ENCODE measurements at regions not wholly inside any gene's neighbourhood (a gene's known extent, or its start where the extent isn't known, plus 50 kb on each side); places are given as distances from the start of the nearest gene placed in this dataset.

- Histone ChIP-seq H3K4me3 (replicated peaks; ENCODE audit: insufficient read depth, low read length) (no peak overlapping the region), H3K27me3 (ENCODE audit: insufficient read depth, poor library complexity, severe bottlenecking) (no peaks in the 10 kb centered on the region), H3K27ac (replicated peaks) (no peak overlapping the region)
- TF ChIP-seq GABPA (IDR thresholded peaks at IDR 0.05; ENCODE audit: low read depth) = no peak
- TF ChIP-seq CTCF (IDR thresholded peaks at IDR 0.05; ENCODE audit: insufficient read depth, low read length) = no peak
- TF ChIP-seq REST (IDR thresholded peaks at IDR 0.05; ENCODE audit: insufficient replicate concordance, low read depth) = no peak
- no peak for TF ChIP-seq SPI1 (IDR thresholded peaks at IDR 0.05; ENCODE audit: borderline replicate concordance, low read depth)
- TF ChIP-seq POLR2AphosphoS5 (IDR thresholded peaks at IDR 0.05; ENCODE audit: low read depth) = no peak
- no peak for DNase-seq (ENCODE audit: low read depth in 1 of 2, low spot score in 1 of 2)
Observed at GRCh38 chr4:128462103-128462783, 174.6 kb upstream of the PGRMC2 start.

GRCh38 chr4:128461291-128462102 lies 173.9 kb upstream of the PGRMC2 start:
- DNase-seq (ENCODE audit: low read depth in 1 of 2, low spot score in 1 of 2) = no peak
- no peaks in the 10 kb centered on the region for H3K27me3 ChIP-seq (ENCODE audit: insufficient read depth, poor library complexity, severe bottlenecking)
- H3K27ac ChIP-seq (replicated peaks) = no peak overlapping the region
- TF ChIP-seq SPI1 (IDR thresholded peaks at IDR 0.05; ENCODE audit: borderline replicate concordance, low read depth) = no peak
- TF ChIP-seq POLR2AphosphoS5 (IDR thresholded peaks at IDR 0.05; ENCODE audit: low read depth) = no peak
- no peak for TF ChIP-seq GABPA (IDR thresholded peaks at IDR 0.05; ENCODE audit: low read depth)
- TF ChIP-seq REST (IDR thresholded peaks at IDR 0.05; ENCODE audit: insufficient replicate concordance, low read depth) = no peak
- TF ChIP-seq CTCF (IDR thresholded peaks at IDR 0.05; ENCODE audit: insufficient read depth, low read length) = no peak
- no peak overlapping the region for H3K4me3 ChIP-seq (replicated peaks; ENCODE audit: insufficient read depth, low read length)

GRCh38 chr4:128459547-128459946 lies 171.9 kb upstream of the PGRMC2 start:
- Histone ChIP-seq H3K27me3 (ENCODE audit: insufficient read depth, poor library complexity, severe bottlenecking) (no peaks in the 10 kb centered on the region), H3K27ac (replicated peaks) (no peak overlapping the region), H3K4me3 (replicated peaks; ENCODE audit: insufficient read depth, low read length) (no peak overlapping the region)
- DNase-seq (ENCODE audit: low read depth in 1 of 2, low spot score in 1 of 2) = no peak
- no peak for TF ChIP-seq GABPA (IDR thresholded peaks at IDR 0.05; ENCODE audit: low read depth)
- no peak for TF ChIP-seq POLR2AphosphoS5 (IDR thresholded peaks at IDR 0.05; ENCODE audit: low read depth)
- no peak for TF ChIP-seq SPI1 (IDR thresholded peaks at IDR 0.05; ENCODE audit: borderline replicate concordance, low read depth)
- TF ChIP-seq CTCF (IDR thresholded peaks at IDR 0.05; ENCODE audit: insufficient read depth, low read length) = no peak
- no peak for TF ChIP-seq REST (IDR thresholded peaks at IDR 0.05; ENCODE audit: insufficient replicate concordance, low read depth)
